ENCODE measurements at regions not wholly inside any gene's neighbourhood (a gene's known extent, or its start where the extent isn't known, plus 50 kb on each side); places are given as distances from the start of the nearest gene placed in this dataset.
"Not testable (repeated sequence)": the region's sequence is repeated elsewhere in the genome, so short reads cannot be mapped to it uniquely, and the experiment has no call there.

DNA sequence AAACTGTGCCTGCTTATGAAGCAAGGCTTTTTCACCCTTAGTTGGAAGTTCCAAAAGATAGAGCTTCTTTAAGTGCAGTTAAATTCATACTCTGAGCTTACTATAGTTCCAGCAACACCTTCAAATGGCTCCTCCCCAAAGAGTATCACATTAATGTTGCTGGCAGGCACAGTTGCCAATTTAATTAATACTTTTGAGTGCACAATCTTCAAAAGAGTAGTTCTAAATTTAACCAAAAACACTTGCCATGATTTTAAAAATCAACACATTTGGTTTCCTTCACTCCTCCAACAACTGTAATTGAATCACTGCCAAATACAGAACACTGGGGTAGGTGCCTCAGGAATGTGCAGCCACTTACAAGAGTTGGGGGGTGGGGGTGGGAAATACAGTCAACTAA, 150.6 kb upstream of the UBE2E3 start:
- no peak for DNase-seq (ENCODE audit: low read depth in 2 of 2)

- DNase-seq (ENCODE audit: low read depth in 2 of 2), result no peak
Measured at GRCh38 chr2:180829261-180829660, 151.1 kb upstream of the UBE2E3 start.

DNA sequence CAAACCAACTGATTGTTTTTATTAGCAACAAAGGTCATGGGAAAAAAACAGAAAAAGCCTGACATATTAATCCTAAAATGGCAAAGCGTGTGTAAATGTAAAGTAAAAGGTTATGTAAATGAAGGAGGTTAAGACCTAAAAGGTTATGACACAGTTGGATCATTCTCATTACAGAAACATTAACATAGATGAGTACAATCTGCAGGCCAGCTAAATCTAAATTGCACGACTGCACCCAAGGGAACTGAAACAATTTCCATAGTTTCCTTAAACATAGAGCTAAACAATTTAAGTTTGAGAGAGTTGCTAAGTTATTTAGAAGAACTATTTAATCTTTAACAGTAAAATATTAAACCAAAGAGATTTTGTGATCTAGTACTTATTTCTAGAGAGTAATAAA, 151.6 kb upstream of the UBE2E3 start:
- no peak for DNase-seq (ENCODE audit: low read depth in 2 of 2)

DNA sequence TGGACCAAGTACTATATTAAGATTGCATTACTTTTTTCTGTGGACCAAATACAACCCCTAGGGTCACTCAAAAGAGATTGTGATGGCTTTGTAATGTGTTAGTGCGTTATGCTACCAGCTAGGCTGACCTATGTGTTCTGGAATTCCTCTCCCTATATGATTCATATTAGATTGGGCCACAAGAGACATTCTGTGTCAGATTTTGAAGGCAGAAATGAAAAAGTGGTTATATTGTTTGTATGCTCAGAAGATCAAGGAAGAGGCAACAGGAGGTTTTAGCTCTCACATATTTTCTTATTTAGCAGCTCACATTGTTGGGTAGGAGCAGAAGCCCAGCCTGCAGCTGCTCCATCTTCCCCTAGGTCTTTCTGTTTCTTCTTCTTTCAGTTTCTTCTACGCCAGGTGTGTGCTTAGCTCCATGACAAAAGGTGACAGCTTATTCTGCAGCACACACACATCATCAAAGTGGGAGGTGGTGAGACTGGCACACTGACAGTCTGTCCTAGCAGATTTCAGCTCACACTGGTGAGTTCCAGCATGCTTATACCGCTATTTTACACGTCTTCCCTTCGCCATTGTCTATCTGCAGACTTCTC, 156.8 kb upstream of the UBE2E3 start:
- DNase-seq (ENCODE audit: low read depth in 2 of 2), result no peak

- DNase-seq (ENCODE audit: low read depth in 2 of 2), result no peak
Measured at GRCh38 chr2:180819106-180819505, 161.3 kb upstream of the UBE2E3 start.

GRCh38 chr2:180818700-180819099, 161.7 kb upstream of the UBE2E3 start:
- DNase-seq (ENCODE audit: low read depth in 2 of 2), result not testable (repeated sequence)

DNA sequence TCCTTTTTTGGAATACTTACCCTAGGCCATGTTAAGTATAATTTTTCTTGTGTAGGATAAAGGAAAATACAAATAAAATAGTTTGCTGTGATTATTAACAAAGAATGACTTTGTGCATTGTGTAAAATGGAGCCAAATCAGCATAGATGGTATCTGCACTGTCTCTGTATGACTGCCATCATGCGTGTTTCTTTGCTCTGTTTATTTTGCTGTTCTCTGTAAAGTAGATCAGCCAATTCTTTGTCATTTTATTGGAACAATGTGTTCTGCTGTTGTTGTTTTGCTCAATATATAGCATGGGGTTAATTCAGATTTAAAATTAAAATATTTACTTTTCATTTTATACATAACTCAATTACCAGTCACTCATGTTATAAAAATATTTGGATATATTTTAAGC, 181.3 kb upstream of the UBE2E3 start:
- DNase-seq (ENCODE audit: low read depth in 2 of 2), result no peak

GRCh38 chr2:180790891-180791290, 189.5 kb upstream of the UBE2E3 start:
- DNase-seq (ENCODE audit: low read depth in 2 of 2), result no peak

- no peak for DNase-seq (ENCODE audit: low read depth in 2 of 2)
Measured at GRCh38 chr2:180787330-180787729, 193.1 kb upstream of the UBE2E3 start.

GRCh38 chr2:180781276-180781675, 199.1 kb upstream of the UBE2E3 start:
- DNase-seq (ENCODE audit: low read depth in 2 of 2), result no peak

GRCh38 chr2:180778291-180778690, 202.1 kb upstream of the UBE2E3 start:
- no peak for DNase-seq (ENCODE audit: low read depth in 2 of 2)

DNA sequence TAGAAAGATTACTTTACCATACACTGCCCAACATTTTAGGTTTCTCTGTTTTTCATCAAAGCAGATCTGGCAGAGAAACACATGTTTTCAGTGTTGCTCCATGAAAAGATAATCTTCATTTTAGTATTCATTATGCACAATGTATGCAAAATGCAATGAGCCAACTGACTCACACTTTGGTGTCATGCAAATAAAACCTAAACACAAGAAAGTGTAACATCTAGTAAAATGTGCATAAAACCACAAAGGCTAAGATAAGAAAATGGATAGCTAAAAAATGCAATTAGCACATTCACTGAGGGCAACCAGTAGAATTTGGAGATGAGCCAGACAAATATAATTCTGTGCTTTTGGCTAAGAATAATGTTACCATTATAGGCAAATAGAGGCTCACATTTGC, 203.5 kb upstream of the UBE2E3 start:
- DNase-seq (ENCODE audit: low read depth in 2 of 2), result no peak

GRCh38 chr2:180775711-180776110, 204.7 kb upstream of the UBE2E3 start:
- DNase-seq (ENCODE audit: low read depth in 2 of 2), result no peak

- not testable (repeated sequence) for DNase-seq (ENCODE audit: low read depth in 2 of 2)
Measured at GRCh38 chr2:180765316-180765715, 215.1 kb upstream of the UBE2E3 start.

DNA sequence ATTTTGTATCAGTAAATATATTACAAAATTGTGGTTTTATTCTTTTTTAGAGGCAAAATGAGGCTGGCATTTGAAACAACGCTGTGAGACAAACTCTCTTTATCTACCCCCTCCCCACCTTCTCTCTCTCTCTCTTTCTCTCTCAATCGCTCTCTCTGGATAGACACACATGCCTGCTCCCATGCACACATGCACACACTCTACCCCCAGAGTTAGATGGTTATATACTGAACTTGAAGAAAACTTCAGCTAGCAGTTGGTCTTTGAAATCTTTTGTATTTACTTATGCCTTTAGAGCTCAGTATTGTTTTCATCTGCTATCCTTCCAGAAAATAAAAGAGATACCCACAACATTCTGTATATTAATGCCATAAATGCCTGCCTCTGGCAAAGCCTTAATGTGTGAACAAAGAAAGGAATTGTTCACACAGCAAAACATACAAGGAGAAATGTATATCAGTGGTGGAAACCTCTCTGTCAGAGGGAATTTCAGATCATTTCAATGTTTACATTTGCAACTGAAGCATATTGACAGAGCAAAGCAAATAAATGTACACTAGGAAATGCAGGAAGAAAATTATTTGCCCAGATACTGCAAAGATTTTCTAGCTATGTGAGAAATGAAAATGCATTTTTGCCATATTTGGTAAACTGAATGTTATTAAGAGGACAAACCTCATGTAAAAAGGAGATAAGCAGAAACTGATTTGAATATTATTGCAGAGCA, 217.0 kb upstream of the UBE2E3 start:
- no peak for DNase-seq (ENCODE audit: low read depth in 2 of 2)

DNA sequence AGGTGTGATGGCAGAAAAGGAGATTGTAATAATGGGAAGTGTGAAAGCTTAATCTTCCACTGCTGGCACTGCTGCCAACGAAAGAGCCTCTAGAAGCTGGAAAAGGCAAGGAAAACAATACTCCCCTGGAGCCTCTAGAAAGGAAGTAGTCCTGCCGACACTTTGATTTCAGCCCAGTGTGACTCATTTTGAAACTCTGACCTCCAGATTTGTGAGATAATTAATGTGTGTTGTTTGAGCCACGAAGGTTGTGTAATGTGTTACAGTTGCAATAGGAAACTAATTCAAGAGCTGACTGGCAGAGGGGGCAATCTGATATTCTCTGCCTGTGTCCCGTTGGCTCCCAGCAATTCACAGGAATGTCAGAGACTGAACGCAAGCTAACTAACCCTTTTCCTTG, 219.2 kb upstream of the UBE2E3 start:
- DNase-seq (ENCODE audit: low read depth in 2 of 2), result no peak

DNA sequence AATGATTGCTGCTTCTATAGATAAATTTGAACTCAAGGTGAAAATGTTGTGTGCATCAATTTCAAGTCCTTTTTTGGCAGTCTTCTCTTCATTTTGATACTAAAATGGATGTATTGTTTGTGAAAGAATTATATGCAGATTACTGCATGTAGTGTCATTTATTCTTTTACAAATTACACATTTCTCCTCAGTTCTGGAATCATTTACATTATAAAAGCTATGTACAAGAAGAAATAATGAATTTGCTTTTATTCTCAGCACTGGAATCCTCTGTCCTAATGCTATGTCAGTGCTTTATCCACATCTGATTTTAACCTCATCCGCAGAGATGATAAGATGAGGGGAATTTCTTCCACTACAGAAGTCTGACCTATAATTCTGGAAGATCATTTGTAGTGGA, 220.8 kb upstream of the UBE2E3 start:
- DNase-seq (ENCODE audit: low read depth in 2 of 2), result no peak

- DNase-seq (ENCODE audit: low read depth in 2 of 2), result no peak
Measured at GRCh38 chr2:180753809-180754761, 226.3 kb upstream of the UBE2E3 start.

DNA sequence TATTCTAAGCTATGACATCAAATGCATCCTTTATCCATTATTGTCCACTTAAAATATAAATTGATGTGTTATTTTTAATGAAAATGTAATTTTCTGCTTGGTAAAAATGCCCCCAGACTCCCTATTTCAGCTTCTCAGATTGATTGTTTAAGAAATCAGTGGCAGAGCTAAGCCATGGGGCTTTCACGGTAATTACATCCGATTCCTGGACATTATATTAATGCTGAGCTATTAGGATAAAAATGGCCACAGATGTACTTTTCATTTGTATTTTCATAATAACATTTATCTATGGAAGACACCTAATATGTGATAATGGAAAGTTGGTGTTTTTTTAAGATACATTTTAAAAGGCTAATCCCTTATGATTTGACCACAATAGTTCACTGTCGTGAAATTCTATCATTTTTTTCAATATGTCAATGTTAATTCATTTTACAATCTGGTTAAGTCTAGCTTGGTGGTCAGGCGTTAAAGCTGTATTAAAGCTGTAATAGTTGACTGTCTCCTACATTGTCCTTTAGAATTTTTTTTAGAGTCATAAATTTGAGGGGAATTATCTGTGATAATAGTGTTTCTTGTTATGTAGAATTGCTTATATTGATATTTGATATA, 229.0 kb upstream of the UBE2E3 start:
- no peak for DNase-seq (ENCODE audit: low read depth in 2 of 2)

- DNase-seq (ENCODE audit: low read depth in 2 of 2), result no peak
Measured at GRCh38 chr2:180747728-180748127, 232.7 kb upstream of the UBE2E3 start.

DNA sequence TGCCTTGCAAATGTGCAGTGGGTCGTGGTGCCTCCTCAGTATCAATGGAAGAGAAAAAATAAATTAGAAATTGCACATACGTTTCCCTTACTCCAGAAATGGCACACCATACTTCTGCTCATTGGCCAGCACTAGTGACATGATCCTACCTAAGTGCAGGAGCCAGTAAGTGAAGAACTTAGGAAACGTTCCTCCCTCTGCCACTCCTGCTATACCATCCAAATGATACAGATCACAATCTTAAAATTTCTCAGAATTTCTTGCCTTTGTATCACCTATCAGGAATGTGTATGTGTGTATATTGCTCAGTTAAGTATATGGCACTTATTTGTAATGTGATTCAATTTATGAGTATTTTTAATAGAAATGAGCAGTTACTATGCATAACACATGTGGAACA, 237.0 kb upstream of the UBE2E3 start:
- DNase-seq (ENCODE audit: low read depth in 2 of 2), result no peak

DNA sequence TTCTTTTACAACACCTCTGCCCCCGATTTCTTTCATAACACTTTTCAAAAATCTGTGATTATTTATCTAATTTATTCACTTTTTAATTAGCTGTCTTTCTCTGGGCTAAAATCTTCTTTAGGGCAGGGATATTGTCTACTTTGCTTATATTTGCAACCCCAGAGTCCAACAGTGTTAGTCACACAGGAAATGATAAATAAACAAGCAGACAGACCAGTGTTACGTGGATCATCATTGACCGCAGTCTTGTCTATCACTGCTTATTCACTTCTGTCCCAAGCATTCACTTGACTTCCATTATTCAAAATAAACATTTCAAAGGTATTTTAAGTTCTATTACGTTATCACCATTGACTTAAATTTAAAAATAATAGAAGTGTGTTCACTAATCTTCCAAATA, 237.6 kb upstream of the UBE2E3 start:
- no peak for DNase-seq (ENCODE audit: low read depth in 2 of 2)
